ENCODE measurements at regions not wholly inside any gene's neighbourhood (a gene's known extent, or its start where the extent isn't known, plus 50 kb on each side); places are given as distances from the start of the nearest gene placed in this dataset.

- TF ChIP-seq, protein P1, sequence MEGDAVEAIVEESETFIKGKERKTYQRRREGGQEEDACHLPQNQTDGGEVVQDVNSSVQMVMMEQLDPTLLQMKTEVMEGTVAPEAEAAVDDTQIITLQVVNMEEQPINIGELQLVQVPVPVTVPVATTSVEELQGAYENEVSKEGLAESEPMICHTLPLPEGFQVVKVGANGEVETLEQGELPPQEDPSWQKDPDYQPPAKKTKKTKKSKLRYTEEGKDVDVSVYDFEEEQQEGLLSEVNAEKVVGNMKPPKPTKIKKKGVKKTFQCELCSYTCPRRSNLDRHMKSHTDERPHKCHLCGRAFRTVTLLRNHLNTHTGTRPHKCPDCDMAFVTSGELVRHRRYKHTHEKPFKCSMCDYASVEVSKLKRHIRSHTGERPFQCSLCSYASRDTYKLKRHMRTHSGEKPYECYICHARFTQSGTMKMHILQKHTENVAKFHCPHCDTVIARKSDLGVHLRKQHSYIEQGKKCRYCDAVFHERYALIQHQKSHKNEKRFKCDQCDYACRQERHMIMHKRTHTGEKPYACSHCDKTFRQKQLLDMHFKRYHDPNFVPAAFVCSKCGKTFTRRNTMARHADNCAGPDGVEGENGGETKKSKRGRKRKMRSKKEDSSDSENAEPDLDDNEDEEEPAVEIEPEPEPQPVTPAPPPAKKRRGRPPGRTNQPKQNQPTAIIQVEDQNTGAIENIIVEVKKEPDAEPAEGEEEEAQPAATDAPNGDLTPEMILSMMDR (IDR thresholded peaks at IDR 0.05), result no peak
- TF ChIP-seq POLR2A (IDR thresholded peaks at IDR 0.05) (no peak), EP300 (IDR thresholded peaks at IDR 0.05) (no peak)
Observed at GRCh38 chr3:30102356-30102755, 504.0 kb upstream of the TGFBR2 start.
